Activated CD8-positive, alpha-beta memory T cell treated with anti-CD3 and anti-CD28 coated beads for 4 hours (primary cell): ENCODE measurements at regions not wholly inside any gene's neighbourhood (a gene's known extent, or its start where the extent isn't known, plus 50 kb on each side); places are given as distances from the start of the nearest gene placed in this dataset.
"Not testable (repeated sequence)": the region's sequence is repeated elsewhere in the genome, so short reads cannot be mapped to it uniquely, and the experiment has no call there.

ENCODE experiments used
- DNase-seq, 2 donors: peaks; one replicate each; pipeline ENCODE4 v3.0.0-alpha.2; 2020; ENCODE audit warnings: low read depth in 2 of 2

- DNase-seq = no peak
Measured at GRCh38 chr7:112982441-112983063, 104.1 kb downstream of the GPR85 start.

GRCh38 chr7:112981966-112982365, 104.7 kb downstream of the GPR85 start:
- DNase-seq = no peak

- DNase-seq = not testable (repeated sequence)
Measured at GRCh38 chr7:112979055-112979454, 107.6 kb downstream of the GPR85 start.

GRCh38 chr7:112977244-112977955, 109.2 kb downstream of the GPR85 start:
- not testable (repeated sequence) for DNase-seq

- DNase-seq = no peak
Measured at GRCh38 chr7:112970771-112971170, 115.9 kb downstream of the GPR85 start.

GRCh38 chr7:112969946-112970345, 116.7 kb downstream of the GPR85 start:
- no peak for DNase-seq

- no peak for DNase-seq
Measured at GRCh38 chr7:112965506-112965905, 121.1 kb downstream of the GPR85 start.

- no peak for DNase-seq
Measured at GRCh38 chr7:112963634-112964033, 123.0 kb downstream of the GPR85 start.

GRCh38 chr7:112962815-112963214, 123.8 kb downstream of the GPR85 start:
- DNase-seq = no peak

GRCh38 chr7:112959276-112959675, 127.4 kb downstream of the GPR85 start:
- no peak for DNase-seq

GRCh38 chr7:112958775-112959174, 127.9 kb downstream of the GPR85 start:
- no peak for DNase-seq

- no peak for DNase-seq
Measured at GRCh38 chr7:112957901-112958300, 128.7 kb downstream of the GPR85 start.

GRCh38 chr7:112953031-112953430, 133.6 kb downstream of the GPR85 start:
- not testable (repeated sequence) for DNase-seq

- no peak for DNase-seq
Measured at GRCh38 chr7:112951070-112951469, 135.6 kb downstream of the GPR85 start.

GRCh38 chr7:112949682-112950081, 136.9 kb downstream of the GPR85 start:
- DNase-seq = not testable (repeated sequence)

- DNase-seq = no peak
Measured at GRCh38 chr7:112946350-112946749, 140.3 kb downstream of the GPR85 start.

GRCh38 chr7:112945046-112945445, 141.6 kb downstream of the GPR85 start:
- DNase-seq = no peak

- DNase-seq = no peak
Measured at GRCh38 chr7:112942981-112943380, 143.6 kb downstream of the GPR85 start.

GRCh38 chr7:112942125-112942524, 144.5 kb downstream of the GPR85 start:
- DNase-seq = not testable (repeated sequence)

GRCh38 chr7:112940314-112940732, 146.3 kb downstream of the GPR85 start:
- DNase-seq = no peak

GRCh38 chr7:112939574-112940313, 146.9 kb downstream of the GPR85 start:
- DNase-seq = peak; percentile 98 to 99

GRCh38 chr7:112938863-112939573, 147.6 kb downstream of the GPR85 start:
- DNase-seq = peak in 1 of 2 donors; percentile 8
